A549 (cell line): ENCODE measurements at regions not wholly inside any gene's neighbourhood (a gene's known extent, or its start where the extent isn't known, plus 50 kb on each side); places are given as distances from the start of the nearest gene placed in this dataset.

Experiments
- ATAC-seq, 2 experiments: fragments of 200-7000 bp in 1 of 2; fragments of >200 bp in 1 of 2; cut with Nextera tagmentation in 1 of 2; cut with Tn5 transposase in 1 of 2; 3 replicates each; pipeline versions ENCODE4 v1.8.0 to v1.9.1; 2018 to 2020; ENCODE audit warnings: mild to moderate bottlenecking in 1 of 2, moderate library complexity in 1 of 2
- CTCF ChIA-PET: fragments of 300-600 bp; sonication (Branson Sonifier 250); formaldehyde crosslinking; extraction: SDS; loops from one replicate; lab custom pipeline; 2021; ENCODE audit warnings: antibody characterized with exemption, inconsistent platforms; lab: Yijun Ruan, JAX
- POLR2A ChIA-PET: fragments of 350-600 bp; formaldehyde crosslinking; extraction: SDS; loops from one replicate; lab custom pipeline; 2021; ENCODE audit warnings: antibody characterized with exemption, inconsistent platforms; lab: Yijun Ruan, JAX
- DNase-seq, 2 experiments: peaks; one replicate each; pipeline versions ENCODE4 v3.0.0 to v3.0.0-alpha.2; 2011 to 2016; ENCODE audit warnings: low read depth in 1 of 2, low spot score in 1 of 2
- FAIRE-seq: peaks from 2 replicates; lab custom pipeline; 2011; peaks lifted over from hg19 to GRCh38; lab: Jason Lieb, UNC
- H3K27ac ChIP-seq, 2 experiments: fragments of >200 bp; sonication (Bioruptor Twin); formaldehyde crosslinking; 3 replicates each; pipeline ENCODE4 v1.5.1; 2016 to 2017
- H3K4me1 ChIP-seq: fragments of >200 bp; sonication (Bioruptor Twin); formaldehyde crosslinking; 3 replicates; pipeline ENCODE4 v1.6.1; 2016
- H3K4me2 ChIP-seq: fragments of >200 bp; sonication (Bioruptor Twin); formaldehyde crosslinking; 3 replicates; pipeline ENCODE4 v1.6.1; 2016
- H3K4me3 ChIP-seq: fragments of >200 bp; sonication (Bioruptor Twin); formaldehyde crosslinking; 3 replicates; pipeline ENCODE4 v1.5.1; 2016
- H3K9me3 ChIP-seq: fragments of >200 bp; sonication (Bioruptor Twin); formaldehyde crosslinking; 3 replicates; pipeline ENCODE4 v1.6.1; 2016
- BHLHE40 ChIP-seq: IDR thresholded peaks from 2 replicates; pipeline ENCODE4 v1.6.1; 2012; ENCODE audit warnings: low read depth, low read length, inconsistent platforms
- CBX8 ChIP-seq: fragments of 200-600 bp; sonication (generic); IDR thresholded peaks from 2 replicates; pipeline ENCODE4 v1.6.1; 2016
- CHD2 ChIP-seq: fragments of 150-350 bp; IDR thresholded peaks from 2 replicates; pipeline ENCODE4 v1.6.1; 2014; ENCODE audit warnings: low read length; ENCODE audit not compliant: partially characterized antibody
- CTCF ChIP-seq: fragments of >200 bp; sonication (Bioruptor Twin); formaldehyde crosslinking; IDR thresholded peaks from 3 replicates; pipeline ENCODE4 v1.5.1; 2016
- E2F6 ChIP-seq: IDR thresholded peaks from 2 replicates; pipeline ENCODE4 v1.6.1; 2012; ENCODE audit warnings: low read depth, borderline replicate concordance
- EHMT2 ChIP-seq: fragments of 200-600 bp; sonication (generic); IDR thresholded peaks from 2 replicates; pipeline ENCODE4 v1.6.1; 2016; ENCODE audit warnings: antibody characterized with exemption, low read depth, mild to moderate bottlenecking, moderate library complexity
- EP300 ChIP-seq, 2 experiments: fragments of >200 bp; sonication (Bioruptor Twin); formaldehyde crosslinking; IDR thresholded peaks; 2 replicates in 1 of 2; 3 replicates in 1 of 2; pipeline ENCODE4 v1.6.1; 2016 to 2017
- ESRRA ChIP-seq: fragments of 150-350 bp; IDR thresholded peaks from 2 replicates; pipeline ENCODE4 v1.6.1; 2014; ENCODE audit warnings: mild to moderate bottlenecking, low read length, borderline replicate concordance
- FOXS1 ChIP-seq: fragments of 250-450 bp; sonication (Bioruptor Pico); IDR thresholded peaks from 2 replicates; pipeline ENCODE4 v1.5.0; 2020; ENCODE audit warnings: mild to moderate bottlenecking, moderate library complexity
- HDAC2 ChIP-seq: fragments of 200-600 bp; sonication (generic); IDR thresholded peaks from 2 replicates; pipeline ENCODE4 v1.6.1; 2016
- HES2 ChIP-seq: fragments of >200 bp; sonication (Bioruptor Twin); formaldehyde crosslinking; IDR thresholded peaks from 2 replicates; pipeline ENCODE4 v1.6.1; 2016
- HEYL ChIP-seq: fragments of 250-450 bp; sonication (Bioruptor Pico); IDR thresholded peaks from 2 replicates; pipeline ENCODE4 v1.8.0; 2021; ENCODE audit warnings: mild to moderate bottlenecking, moderate library complexity
- HOXB13 ChIP-seq: fragments of 250-450 bp; sonication (Bioruptor Pico); IDR thresholded peaks from 2 replicates; pipeline ENCODE4 v1.5.0; 2020; ENCODE audit warnings: low read depth, mild to moderate bottlenecking, moderate library complexity
- MAFK ChIP-seq: fragments of 450-650 bp; IDR thresholded peaks from 2 replicates; pipeline ENCODE4 v1.6.1; 2014; ENCODE audit not compliant: partially characterized antibody
- MAX ChIP-seq: IDR thresholded peaks from 2 replicates; pipeline ENCODE4 v1.6.1; 2012
- MYC ChIP-seq: IDR thresholded peaks from 2 replicates; pipeline ENCODE4 v1.6.1; 2012; ENCODE audit warnings: mild to moderate bottlenecking, inconsistent platforms, low read length, improper control_type of control experiment, borderline replicate concordance
- PBX3 ChIP-seq: IDR thresholded peaks from 2 replicates; pipeline ENCODE4 v1.6.1; 2012
- POLR2A ChIP-seq: IDR thresholded peaks from 2 replicates; pipeline ENCODE4 v1.6.1; 2012; ENCODE audit warnings: mild to moderate bottlenecking, low read length
- POLR2AphosphoS2 ChIP-seq: conservative IDR thresholded peaks from 2 replicates; pipeline ENCODE4 v1.6.1; 2012; ENCODE audit warnings: low read length, improper control_type of control experiment, inconsistent platforms
- RNF2 ChIP-seq: fragments of 200-600 bp; sonication (generic); IDR thresholded peaks from 2 replicates; pipeline ENCODE4 v1.6.1; 2016; ENCODE audit warnings: low read depth, mild to moderate bottlenecking, antibody characterized with exemption, moderate library complexity, borderline replicate concordance
- SMC3 ChIP-seq: fragments of >200 bp; sonication (Bioruptor Twin); formaldehyde crosslinking; IDR thresholded peaks from 3 replicates; pipeline ENCODE4 v1.6.1; 2018; ENCODE audit warnings: inconsistent platforms
- TFCP2L1 ChIP-seq: fragments of 250-450 bp; sonication (Bioruptor Pico); IDR thresholded peaks from 2 replicates; pipeline ENCODE4 v1.5.0; 2021; ENCODE audit warnings: mild to moderate bottlenecking
- TP53 ChIP-seq: fragments of 250-450 bp; sonication (Bioruptor Pico); IDR thresholded peaks from 2 replicates; pipeline ENCODE4 v1.5.0; 2021; ENCODE audit warnings: mild to moderate bottlenecking, moderate library complexity
- ZC3H11A ChIP-seq: fragments of 450-650 bp; IDR thresholded peaks from 2 replicates; pipeline ENCODE4 v1.6.1; 2014; ENCODE audit warnings: antibody characterized with exemption, mild to moderate bottlenecking
- ZFP36 ChIP-seq: fragments of 450-650 bp; IDR thresholded peaks from 2 replicates; pipeline ENCODE4 v1.6.1; 2014; ENCODE audit warnings: borderline replicate concordance; ENCODE audit not compliant: partially characterized antibody
- WGBS: methylation state at CpG from one replicate; pipeline ENCODE4 v1.1.6; 2017; ENCODE audit errors: missing lambda C conversion rate; 5-methylcytosine and 5-hydroxymethylcytosine counted together

- Histone ChIP-seq H3K4me2 (no peak overlapping the region), H3K4me3 (no peak overlapping the region), H3K9me3 (peaks cover 23% of the 10 kb centered on the region), H3K27ac (no peak overlapping the region), H3K4me1 (no peaks in the 10 kb centered on the region; the same call in 2 of the 3 replicates)
- DNase-seq (no peak), ATAC-seq (no peak), FAIRE-seq (no peak)
- CTCF ChIA-PET, result no interaction called here
- POLR2A ChIA-PET, result no interaction called here
- 58% methylated on average over 3 of the region's 3 CpGs for WGBS
- TF ChIP-seq ZC3H11A, result no peak
- TF ChIP-seq E2F6, result no peak
- no peak for TF ChIP-seq POLR2A
- TF ChIP-seq EP300 (IDR thresholded peaks at IDR 0.05), result no peak
- TF ChIP-seq EHMT2, result no peak
- no peak for TF ChIP-seq TFCP2L1 (CRISPR knock-in tag)
- no peak for TF ChIP-seq CBX8
- TF ChIP-seq HEYL (CRISPR knock-in tag), result no peak
- TF ChIP-seq TP53 (CRISPR knock-in tag), result no peak
- TF ChIP-seq ZFP36, result no peak
- no peak for TF ChIP-seq BHLHE40
- TF ChIP-seq MAFK, result no peak
- no peak for TF ChIP-seq RNF2
- no peak for TF ChIP-seq MAX
- no peak for TF ChIP-seq CHD2
- no peak for TF ChIP-seq SMC3
- TF ChIP-seq FOXS1 (CRISPR knock-in tag), result no peak
- no peak for TF ChIP-seq ESRRA
These were observed 83.0 kb upstream of the METAP2 start for GRCh38 chr12:95390932-95391331.

GRCh38 chr12:95393191-95393790, 80.7 kb upstream of the METAP2 start:
- ChIA-PET POLR2A (no interaction called here), CTCF (interaction anchor here (1.7 kb wide), 1 partner anchor 9 kb away, joined by 6 read pairs; no protein-coding TSS in a partner anchor)
- H3K4me3 ChIP-seq, result no peak overlapping the region
- no peak for ATAC-seq
- FAIRE-seq, result no peak
- H3K4me2 ChIP-seq, result no peak overlapping the region
- peak in 1 of 2 experiments; percentile 25 for DNase-seq
- no peak overlapping the region for H3K27ac ChIP-seq
- H3K9me3 ChIP-seq, result peaks cover 23% of the 10 kb centered on the region
- H3K4me1 ChIP-seq, result peaks cover 14% of the 10 kb centered on the region; the same call in 2 of the 3 replicates
- TF ChIP-seq ZFP36, result peak; percentile 87
- TF ChIP-seq HOXB13, result no peak
- TF ChIP-seq POLR2AphosphoS2, result no peak
- TF ChIP-seq HES2, result no peak
- 52% methylated on average over 3 of the region's 3 CpGs for WGBS

- H3K9me3 ChIP-seq, result peaks cover 23% of the 10 kb centered on the region
- no peak overlapping the region for H3K27ac ChIP-seq
- 27% methylated on average over 1 of the region's 1 CpG for WGBS
- H3K4me2 ChIP-seq, result no peak overlapping the region
- ChIA-PET CTCF (interaction anchor here (1.2 kb wide), 1 partner anchor 17 kb away, joined by 3 read pairs; no protein-coding TSS in a partner anchor), POLR2A (interaction anchor here (1.6 kb wide), 1 partner anchor 78 kb away, joined by 5 read pairs; the partner anchor contains the start of gene METAP2)
- FAIRE-seq (no peak), DNase-seq (no peak), ATAC-seq (no peak)
- H3K4me1 ChIP-seq, result peaks cover 14% of the 10 kb centered on the region; the same call in 2 of the 3 replicates
- no peak for TF ChIP-seq HDAC2
- no peak for TF ChIP-seq PBX3
- no peak for TF ChIP-seq CTCF
- no peak for TF ChIP-seq MAFK
- TF ChIP-seq HOXB13, result no peak
- no peak for TF ChIP-seq MYC
- no peak overlapping the region for H3K4me3 ChIP-seq
These were observed 78.3 kb upstream of the METAP2 start for GRCh38 chr12:95395696-95396095.
